H9 (cell line): ENCODE measurements at regions not wholly inside any gene's neighbourhood (a gene's known extent, or its start where the extent isn't known, plus 50 kb on each side); places are given as distances from the start of the nearest gene placed in this dataset.

ENCODE experiments used
- DNase-seq: peaks from one replicate; pipeline ENCODE4 v3.0.0-alpha.2; 2017
- H2AFZ ChIP-seq: one replicate; pipeline ENCODE4 v1.6.1; 2013; ENCODE audit warnings: mild to moderate bottlenecking, low read length, control low read depth, moderate library complexity
- H2AK5ac ChIP-seq: 2 replicates; pipeline ENCODE4 v1.6.1; 2013; ENCODE audit warnings: low read length, control low read depth, mixed read lengths; ENCODE audit not compliant: insufficient read length
- H2BK120ac ChIP-seq: one replicate; pipeline ENCODE4 v1.6.1; 2013; ENCODE audit warnings: low read depth, mild to moderate bottlenecking, low read length, control low read depth, inconsistent platforms; ENCODE audit not compliant: poor library complexity, severe bottlenecking
- H2BK12ac ChIP-seq: 2 replicates; pipeline ENCODE4 v1.6.1; 2013; ENCODE audit warnings: low read length, control low read depth, mixed read lengths, low read depth; ENCODE audit not compliant: insufficient read length
- H2BK15ac ChIP-seq: 2 replicates; pipeline ENCODE4 v1.6.1; 2013; ENCODE audit warnings: low read depth, low read length, control low read depth
- H2BK20ac ChIP-seq: one replicate; pipeline ENCODE4 v1.6.1; 2013; ENCODE audit warnings: low read depth, mild to moderate bottlenecking, low read length, control low read depth, inconsistent platforms; ENCODE audit not compliant: poor library complexity, severe bottlenecking
- H2BK5ac ChIP-seq: 2 replicates; pipeline ENCODE4 v1.6.1; 2013; ENCODE audit warnings: low read length, control low read depth, mixed read lengths; ENCODE audit not compliant: insufficient read length
- H3K14ac ChIP-seq: 2 replicates; pipeline ENCODE4 v1.6.1; 2013; ENCODE audit warnings: low read length, control low read depth; ENCODE audit not compliant: insufficient read depth
- H3K18ac ChIP-seq: 2 replicates; pipeline ENCODE4 v1.6.1; 2013; ENCODE audit warnings: low read depth, mild to moderate bottlenecking, mixed read lengths, low read length, control low read depth; ENCODE audit not compliant: insufficient read length
- H3K23ac ChIP-seq: 2 replicates; pipeline ENCODE4 v1.6.1; 2013; ENCODE audit warnings: low read length, control low read depth, mixed read lengths, low read depth; ENCODE audit not compliant: insufficient read length
- H3K23me2 ChIP-seq: 2 replicates; pipeline ENCODE4 v1.6.1; 2013; ENCODE audit warnings: low read depth, mild to moderate bottlenecking, mixed read lengths, low read length, control low read depth; ENCODE audit not compliant: insufficient read length, poor library complexity, severe bottlenecking
- H3K27ac ChIP-seq: 2 replicates; pipeline ENCODE4 v1.5.1; 2013; ENCODE audit warnings: low read length, control low read depth, mixed read lengths, low read depth; ENCODE audit not compliant: insufficient read length
- H3K27me3 ChIP-seq: 2 replicates; pipeline ENCODE4 v1.6.1; 2013; ENCODE audit warnings: low read length, control low read depth, inconsistent platforms; ENCODE audit not compliant: insufficient read depth
- H3K4ac ChIP-seq: 2 replicates; pipeline ENCODE4 v1.6.1; 2013; ENCODE audit warnings: low read depth, mild to moderate bottlenecking, control low read depth, inconsistent platforms, low read length, moderate library complexity
- H3K4me1 ChIP-seq: 2 replicates; pipeline ENCODE4 v1.6.1; 2013; ENCODE audit warnings: low read length, control low read depth, inconsistent platforms; ENCODE audit not compliant: insufficient read depth
- H3K4me2 ChIP-seq: 2 replicates; pipeline ENCODE4 v1.6.1; 2013; ENCODE audit warnings: low read length, control low read depth, mixed read lengths; ENCODE audit not compliant: insufficient read length, insufficient read depth
- H3K56ac ChIP-seq: 2 replicates; pipeline ENCODE4 v1.6.1; 2013; ENCODE audit warnings: low read depth, mild to moderate bottlenecking, mixed read lengths, low read length, control low read depth; ENCODE audit not compliant: insufficient read length
- H3K79me1 ChIP-seq: 2 replicates; pipeline ENCODE4 v1.6.1; 2013; ENCODE audit warnings: low read depth, mild to moderate bottlenecking, moderate library complexity, low read length, control low read depth, inconsistent platforms; ENCODE audit not compliant: insufficient read depth, poor library complexity, severe bottlenecking
- H3K79me2 ChIP-seq: 2 replicates; pipeline ENCODE4 v1.6.1; 2013; ENCODE audit warnings: low read length, control low read depth, inconsistent platforms; ENCODE audit not compliant: insufficient read depth
- H3K9ac ChIP-seq: 2 replicates; pipeline ENCODE4 v1.6.1; 2013; ENCODE audit warnings: low read length, control low read depth, mixed read lengths; ENCODE audit not compliant: insufficient read length; ENCODE audit errors: extremely low read depth
- H3K9me3 ChIP-seq: one replicate; pipeline ENCODE4 v1.6.1; 2013; ENCODE audit warnings: low read depth, low read length, inconsistent platforms; ENCODE audit not compliant: control insufficient read depth
- H3T11ph ChIP-seq: one replicate; pipeline ENCODE4 v1.6.1; 2013; ENCODE audit warnings: mild to moderate bottlenecking, low read length, control low read depth, inconsistent platforms
- H4K20me1 ChIP-seq: one replicate; pipeline ENCODE4 v1.6.1; 2013; ENCODE audit not compliant: control insufficient read depth, insufficient read length, insufficient read depth
- H4K5ac ChIP-seq: 2 replicates; pipeline ENCODE4 v1.6.1; 2013; ENCODE audit warnings: low read depth, mild to moderate bottlenecking, mixed read lengths, low read length, control low read depth; ENCODE audit not compliant: insufficient read length
- H4K8ac ChIP-seq: replicated peaks from 2 replicates; pipeline ENCODE4 v1.6.1; 2013; ENCODE audit warnings: low read length, control low read depth, mixed read lengths, low read depth; ENCODE audit not compliant: insufficient read length
- H4K91ac ChIP-seq: 2 replicates; pipeline ENCODE4 v1.6.1; 2013; ENCODE audit warnings: low read depth, mild to moderate bottlenecking, moderate library complexity, mixed read lengths, low read length, control low read depth; ENCODE audit not compliant: insufficient read length
- H3K27ac Mint-ChIP-seq, 3 experiments: 2 replicates in 2 of 3; 3 replicates in 1 of 3; pipeline ENCODE4 v1.8.0; 2020 to 2021; ENCODE audit warnings: mixed read lengths in 3 of 3, mild to moderate bottlenecking in 1 of 3, moderate library complexity in 1 of 3
- H3K27me3 Mint-ChIP-seq: 2 replicates; pipeline ENCODE4 v1.8.0; 2021; ENCODE audit warnings: low read depth, mild to moderate bottlenecking, moderate library complexity, mixed read lengths
- H3K36me3 Mint-ChIP-seq, 3 experiments: 2 replicates in 2 of 3; 3 replicates in 1 of 3; pipeline ENCODE4 v1.8.0; 2020 to 2021; ENCODE audit warnings: low read depth in 3 of 3, mixed read lengths in 3 of 3; ENCODE audit not compliant: insufficient read depth in 1 of 3
- H3K4me1 Mint-ChIP-seq, 2 experiments: 2 replicates each; pipeline ENCODE4 v1.8.0; 2020; ENCODE audit warnings: mixed read lengths in 2 of 2
- H3K4me3 Mint-ChIP-seq, 2 experiments: 2 replicates in 1 of 2; 3 replicates in 1 of 2; pipeline ENCODE4 v1.8.0; 2020 to 2021; ENCODE audit warnings: mild to moderate bottlenecking in 2 of 2, mixed read lengths in 2 of 2, moderate library complexity in 1 of 2
- H3K9me3 Mint-ChIP-seq, 2 experiments: 2 replicates in 1 of 2; 3 replicates in 1 of 2; pipeline ENCODE4 v1.8.0; 2020; ENCODE audit warnings: mild to moderate bottlenecking in 2 of 2, mixed read lengths in 2 of 2, moderate library complexity in 1 of 2
- WGBS: extraction: QIAGEN DNeasy Blood & Tissue Kit; methylation state at CpG from one replicate; pipeline ENCODE4 v1.1.7; 2013; ENCODE audit warnings: missing lambda C conversion rate, low lambda C conversion rate, mixed read lengths; ENCODE audit not compliant: insufficient read length; ENCODE audit errors: extremely low coverage; 5-methylcytosine and 5-hydroxymethylcytosine counted together
- TF ChIP-seq, protein P1 (sequence below): fragments of 200-600 bp; sonication (generic); conservative IDR thresholded peaks from 3 replicates; pipeline ENCODE4 v1.8.0; 2021; ENCODE audit warnings: antibody characterized with exemption, mild to moderate bottlenecking

DNA sequence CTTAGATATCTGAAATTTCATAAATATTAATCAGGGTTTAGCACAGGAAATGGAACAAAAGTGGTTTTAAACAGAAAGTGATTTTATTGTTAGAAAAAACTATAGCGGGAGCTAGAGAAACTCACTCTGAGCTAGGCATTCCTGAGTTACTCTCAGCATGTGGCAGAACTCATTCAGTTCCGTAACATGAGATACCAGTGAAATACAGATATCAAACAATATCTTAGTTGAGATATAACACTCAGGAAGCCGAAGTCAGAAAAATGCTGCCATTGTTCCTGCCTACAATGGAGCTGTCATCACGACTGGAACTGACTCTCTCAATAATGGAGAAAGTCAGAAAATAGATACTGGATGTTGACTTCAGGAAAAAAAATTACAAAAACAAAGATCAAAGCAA, 1428.7 kb downstream of the PCDH18 start:
- Mint-ChIP-seq H3K4me3 (no peak overlapping the region), H3K9me3 (peaks cover 3 to 4% of the 10 kb centered on the region in 2 experiments; a peak in 3 of 5 replicates), H3K4me1 (peaks cover 5 to 12% of the 10 kb centered on the region in 2 experiments), H3K36me3 (peaks cover 0 to 5% (median 4%) of the 10 kb centered on the region in 3 experiments; a peak in 4 of 7 replicates), H3K27ac (no peak overlapping the region), H3K27me3 (no peaks in the 10 kb centered on the region)
- no peak overlapping the region for H3K27ac ChIP-seq
- no peaks in the 10 kb centered on the region for H3K79me1 ChIP-seq
- H2BK120ac ChIP-seq, result no peak overlapping the region
- no peak overlapping the region for H2BK15ac ChIP-seq
- DNase-seq, result no peak
- H2BK12ac ChIP-seq, result no peak overlapping the region
- no peaks in the 10 kb centered on the region for H3K27me3 ChIP-seq
- H3K14ac ChIP-seq, result no peak overlapping the region
- H4K8ac ChIP-seq, result no peak overlapping the region
- TF ChIP-seq, protein P1, sequence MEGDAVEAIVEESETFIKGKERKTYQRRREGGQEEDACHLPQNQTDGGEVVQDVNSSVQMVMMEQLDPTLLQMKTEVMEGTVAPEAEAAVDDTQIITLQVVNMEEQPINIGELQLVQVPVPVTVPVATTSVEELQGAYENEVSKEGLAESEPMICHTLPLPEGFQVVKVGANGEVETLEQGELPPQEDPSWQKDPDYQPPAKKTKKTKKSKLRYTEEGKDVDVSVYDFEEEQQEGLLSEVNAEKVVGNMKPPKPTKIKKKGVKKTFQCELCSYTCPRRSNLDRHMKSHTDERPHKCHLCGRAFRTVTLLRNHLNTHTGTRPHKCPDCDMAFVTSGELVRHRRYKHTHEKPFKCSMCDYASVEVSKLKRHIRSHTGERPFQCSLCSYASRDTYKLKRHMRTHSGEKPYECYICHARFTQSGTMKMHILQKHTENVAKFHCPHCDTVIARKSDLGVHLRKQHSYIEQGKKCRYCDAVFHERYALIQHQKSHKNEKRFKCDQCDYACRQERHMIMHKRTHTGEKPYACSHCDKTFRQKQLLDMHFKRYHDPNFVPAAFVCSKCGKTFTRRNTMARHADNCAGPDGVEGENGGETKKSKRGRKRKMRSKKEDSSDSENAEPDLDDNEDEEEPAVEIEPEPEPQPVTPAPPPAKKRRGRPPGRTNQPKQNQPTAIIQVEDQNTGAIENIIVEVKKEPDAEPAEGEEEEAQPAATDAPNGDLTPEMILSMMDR, result no peak
- no peak overlapping the region for H3K9ac ChIP-seq
- no peak overlapping the region for H3K4me2 ChIP-seq
- no peak overlapping the region for H4K91ac ChIP-seq
- H3K9me3 ChIP-seq, result no peaks in the 10 kb centered on the region
- no peaks in the 10 kb centered on the region for H3K23me2 ChIP-seq
- H2AFZ ChIP-seq, result no peak overlapping the region
- no peak overlapping the region for H2BK20ac ChIP-seq
- no peak overlapping the region for H3K4ac ChIP-seq
- H3K23ac ChIP-seq, result no peak overlapping the region
- H2BK5ac ChIP-seq, result no peak overlapping the region
- H3K4me1 ChIP-seq, result 0 out of 2 replicates have a peak, but pooled peaks cover 2% of the 10 kb centered on the region
- H3K79me2 ChIP-seq, result no peaks in the 10 kb centered on the region
- WGBS, result no CpG with 5 or more reads among the region's 4 CpGs
- no peak overlapping the region for H3T11ph ChIP-seq
- no peak overlapping the region for H2AK5ac ChIP-seq
- H4K20me1 ChIP-seq, result no peaks in the 10 kb centered on the region
- no peak overlapping the region for H4K5ac ChIP-seq
- H3K56ac ChIP-seq, result no peak overlapping the region
- no peak overlapping the region for H3K18ac ChIP-seq
